SK-N-MC (cell line): ENCODE measurements at regions not wholly inside any gene's neighbourhood (a gene's known extent, or its start where the extent isn't known, plus 50 kb on each side); places are given as distances from the start of the nearest gene placed in this dataset.

Source experiments
- EZH2 ChIP-seq: fragments of 200-600 bp; sonication (generic); IDR thresholded peaks from one replicate; pipeline ENCODE4 v1.6.1; 2017; ENCODE audit warnings: antibody characterized with exemption
- FOXP2 ChIP-seq: optimal IDR thresholded peaks from 2 replicates; pipeline ENCODE3; 2011; ENCODE audit warnings: mild to moderate bottlenecking, moderate library complexity; ENCODE audit not compliant: insufficient read depth; ENCODE audit errors: extremely low read length, control extremely low read depth
- POLR2AphosphoS5 ChIP-seq: IDR thresholded peaks from 2 replicates; pipeline ENCODE4 v1.6.1; 2012; ENCODE audit warnings: mild to moderate bottlenecking, low read depth, low read length, borderline replicate concordance

GRCh38 chr12:115205755-115206308 lies 521.9 kb upstream of the TBX3 start:
- TF ChIP-seq EZH2 (no peak), POLR2AphosphoS5 (no peak), FOXP2 (no peak)
